ENCODE measurements at regions not wholly inside any gene's neighbourhood (a gene's known extent, or its start where the extent isn't known, plus 50 kb on each side); places are given as distances from the start of the nearest gene placed in this dataset.

DNA sequence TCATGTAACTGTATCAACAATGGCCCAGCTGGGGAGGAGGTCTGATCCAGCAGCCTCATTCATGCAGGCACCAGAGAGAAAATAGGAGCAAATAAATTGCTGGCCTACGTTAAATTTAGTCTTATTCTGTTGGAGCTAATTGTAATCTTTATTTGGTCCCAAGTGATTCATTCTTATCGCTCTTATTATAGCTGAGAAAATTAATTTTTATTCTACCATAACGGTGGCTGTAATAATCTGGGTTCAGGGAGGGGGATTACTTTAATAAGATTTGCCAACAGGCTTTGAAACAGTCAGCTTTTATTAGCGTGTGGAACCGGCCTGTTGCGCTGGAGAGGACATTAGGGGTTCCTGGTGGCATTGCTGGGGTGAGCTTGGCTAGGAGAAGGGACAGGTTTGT lies 254.9 kb downstream of the AACS start:
- no peak for DNase-seq (ENCODE audit: unreplicated experiment)
- Mint-ChIP-seq H3K9me3 (ENCODE audit: unreplicated experiment) (no peaks in the 10 kb centered on the region), H3K36me3 (ENCODE audit: insufficient read depth, unreplicated experiment) (no peaks in the 10 kb centered on the region), H3K4me3 (ENCODE audit: unreplicated experiment) (no peak overlapping the region), H3K27me3 (ENCODE audit: insufficient read depth, unreplicated experiment) (no peaks in the 10 kb centered on the region), H3K27ac (ENCODE audit: low read depth, unreplicated experiment) (no peak overlapping the region), H3K4me1 (ENCODE audit: insufficient read depth, unreplicated experiment) (no peaks in the 10 kb centered on the region)
- TF ChIP-seq, protein P1, sequence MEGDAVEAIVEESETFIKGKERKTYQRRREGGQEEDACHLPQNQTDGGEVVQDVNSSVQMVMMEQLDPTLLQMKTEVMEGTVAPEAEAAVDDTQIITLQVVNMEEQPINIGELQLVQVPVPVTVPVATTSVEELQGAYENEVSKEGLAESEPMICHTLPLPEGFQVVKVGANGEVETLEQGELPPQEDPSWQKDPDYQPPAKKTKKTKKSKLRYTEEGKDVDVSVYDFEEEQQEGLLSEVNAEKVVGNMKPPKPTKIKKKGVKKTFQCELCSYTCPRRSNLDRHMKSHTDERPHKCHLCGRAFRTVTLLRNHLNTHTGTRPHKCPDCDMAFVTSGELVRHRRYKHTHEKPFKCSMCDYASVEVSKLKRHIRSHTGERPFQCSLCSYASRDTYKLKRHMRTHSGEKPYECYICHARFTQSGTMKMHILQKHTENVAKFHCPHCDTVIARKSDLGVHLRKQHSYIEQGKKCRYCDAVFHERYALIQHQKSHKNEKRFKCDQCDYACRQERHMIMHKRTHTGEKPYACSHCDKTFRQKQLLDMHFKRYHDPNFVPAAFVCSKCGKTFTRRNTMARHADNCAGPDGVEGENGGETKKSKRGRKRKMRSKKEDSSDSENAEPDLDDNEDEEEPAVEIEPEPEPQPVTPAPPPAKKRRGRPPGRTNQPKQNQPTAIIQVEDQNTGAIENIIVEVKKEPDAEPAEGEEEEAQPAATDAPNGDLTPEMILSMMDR (IDR thresholded peaks at IDR 0.05; ENCODE audit: unreplicated experiment): no peak
- ChIA-PET CTCF (interaction anchor here (0.6 to 4.4 kb wide), 3 partner anchors 11 to 1873 kb away, joined by 3 to 19 read pairs (median 3); no protein-coding TSS in a partner anchor), POLR2A (interaction anchor here (0.6 kb wide), 1 partner anchor 317 kb away, joined by 3 read pairs; no protein-coding TSS in a partner anchor)
- no TSS peak for BruUV-seq (replicated peaks)
- intact Hi-C loops (cut with micrococcal nuclease): no loop called here

DNA sequence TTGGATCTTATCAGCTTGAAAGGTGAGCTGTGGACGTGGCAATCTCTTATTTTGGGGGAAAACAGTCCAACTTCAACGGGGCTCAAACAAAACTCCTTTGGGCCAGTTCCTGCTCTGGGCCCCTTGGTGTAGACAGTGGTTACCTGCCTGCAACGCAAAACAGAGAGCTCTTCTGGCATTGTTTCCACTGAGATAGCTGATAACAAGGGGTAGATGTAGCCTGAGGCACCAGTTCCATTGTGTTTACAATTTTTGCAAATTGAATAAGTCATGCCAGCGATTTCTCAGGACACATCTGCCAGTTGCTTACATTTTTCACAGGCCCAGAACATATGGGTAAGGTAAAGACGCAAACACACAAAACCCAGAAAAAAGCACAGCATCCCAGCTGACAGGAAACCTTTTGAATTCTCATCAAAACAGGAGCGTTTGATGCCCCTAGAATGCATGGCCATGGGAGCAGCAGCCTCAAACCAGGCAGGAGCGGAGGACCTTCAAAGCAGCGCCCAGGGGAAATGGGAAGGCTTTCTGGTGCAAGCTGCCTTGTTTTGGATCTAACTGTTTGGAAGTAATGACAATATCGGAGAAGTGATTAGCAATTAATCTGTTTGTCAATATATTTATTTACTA lies 259.7 kb downstream of the AACS start:
- peaks cover 21% of the 10 kb centered on the region for H3K27me3 Mint-ChIP-seq (ENCODE audit: insufficient read depth, unreplicated experiment)
- no peak for DNase-seq (ENCODE audit: unreplicated experiment)
- BruUV-seq (replicated peaks): no TSS peak
- H3K36me3 Mint-ChIP-seq (ENCODE audit: insufficient read depth, unreplicated experiment): no peaks in the 10 kb centered on the region
- no peaks in the 10 kb centered on the region for H3K9me3 Mint-ChIP-seq (ENCODE audit: unreplicated experiment)
- ChIA-PET POLR2A (no interaction called here), CTCF (interaction anchor here (0.6 to 0.7 kb wide), 2 partner anchors 15 to 61 kb away, joined by 3 read pairs; no protein-coding TSS in a partner anchor)
- no peak overlapping the region for H3K27ac Mint-ChIP-seq (ENCODE audit: low read depth, unreplicated experiment)
- H3K4me1 Mint-ChIP-seq (ENCODE audit: insufficient read depth, unreplicated experiment): no peaks in the 10 kb centered on the region
- TF ChIP-seq, protein P1 (IDR thresholded peaks at IDR 0.05; ENCODE audit: unreplicated experiment): no peak
- intact Hi-C loops (cut with micrococcal nuclease): no loop called here
- H3K4me3 Mint-ChIP-seq (ENCODE audit: unreplicated experiment): no peak overlapping the region

DNA sequence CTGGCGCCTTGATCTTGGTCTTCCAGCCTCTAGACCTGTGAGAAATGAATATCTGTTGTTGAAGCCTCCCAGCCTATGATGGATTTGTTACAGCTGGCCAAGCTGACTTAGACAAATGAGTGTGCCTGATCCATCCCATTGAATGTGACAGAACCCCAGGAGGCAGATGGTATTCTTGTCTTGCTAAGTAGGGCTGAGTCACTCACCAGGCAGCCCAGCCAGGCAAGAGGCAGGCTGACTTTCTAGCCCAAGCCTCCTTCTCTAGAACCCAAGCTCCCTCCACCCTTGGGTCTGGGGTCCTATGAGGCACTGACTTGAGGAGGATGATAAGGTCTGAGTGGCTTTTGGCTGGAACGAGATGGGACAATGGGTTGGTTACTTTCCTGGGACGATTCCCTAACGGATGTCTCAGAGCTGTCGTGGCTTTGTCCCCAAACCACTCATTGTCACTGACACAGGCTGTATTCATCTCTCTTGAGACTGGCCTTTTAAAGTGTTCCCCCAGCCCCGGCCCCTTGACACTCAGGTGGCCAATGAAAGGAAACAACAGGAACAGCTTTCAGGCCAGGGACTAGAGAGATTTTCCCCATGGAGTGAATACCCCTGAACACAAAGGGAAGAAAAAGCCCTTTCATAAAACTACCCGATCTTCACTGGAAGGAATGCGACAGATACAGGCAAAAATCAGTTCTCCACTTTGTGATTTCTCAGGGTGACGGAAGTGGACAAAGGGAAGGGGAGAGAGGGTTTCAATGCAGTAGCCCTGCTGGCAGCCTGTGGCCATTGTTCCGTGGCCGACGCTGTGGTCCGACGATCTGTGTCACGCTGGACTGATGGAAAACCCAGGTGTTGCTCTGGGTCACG lies 264.2 kb downstream of the AACS start:
- ChIA-PET POLR2A (no interaction called here), CTCF (interaction anchor here (0.6 to 0.9 kb wide), 5 partner anchors 73 to 1580 kb away, joined by 3 to 4 read pairs (median 3); no protein-coding TSS in a partner anchor)
- Mint-ChIP-seq H3K36me3 (ENCODE audit: insufficient read depth, unreplicated experiment) (no peaks in the 10 kb centered on the region), H3K27me3 (ENCODE audit: insufficient read depth, unreplicated experiment) (peaks cover 46% of the 10 kb centered on the region), H3K4me3 (ENCODE audit: unreplicated experiment) (no peak overlapping the region), H3K9me3 (ENCODE audit: unreplicated experiment) (no peaks in the 10 kb centered on the region), H3K27ac (ENCODE audit: low read depth, unreplicated experiment) (no peak overlapping the region), H3K4me1 (ENCODE audit: insufficient read depth, unreplicated experiment) (no peaks in the 10 kb centered on the region)
- TF ChIP-seq, protein P1 (IDR thresholded peaks at IDR 0.05; ENCODE audit: unreplicated experiment): no peak
- no TSS peak for BruUV-seq (replicated peaks)
- DNase-seq (ENCODE audit: unreplicated experiment): no peak
- intact Hi-C loops (cut with micrococcal nuclease): loop anchor here (10.0 kb wide), 1 partner anchor 1545 kb away; no protein-coding TSS in a partner anchor
